Prostate gland (tissue), 2 donors: ENCODE measurements at regions not wholly inside any gene's neighbourhood (a gene's known extent, or its start where the extent isn't known, plus 50 kb on each side); places are given as distances from the start of the nearest gene placed in this dataset.

ENCODE experiments used
- DNase-seq: peaks from one replicate; pipeline ENCODE4 v3.0.0-alpha.2; 2019; ENCODE audit warnings: low spot score
- H3K27ac ChIP-seq, 2 donors: fragments of 200-600 bp; sonication (generic); 2 replicates each; pipeline ENCODE4 v1.5.1; 2017 to 2019
- H3K27me3 ChIP-seq: fragments of 200-600 bp; sonication (generic); replicated peaks from 2 replicates; pipeline ENCODE4 v1.5.1; 2019; ENCODE audit not compliant: insufficient read depth
- H3K36me3 ChIP-seq, 2 donors: fragments of 200-600 bp; sonication (generic); 1 replicate in 1 of 2; 2 replicates in 1 of 2; pipeline versions ENCODE4 v1.5.1 to v1.8.1; 2017 to 2019
- H3K4me1 ChIP-seq: fragments of 200-600 bp; sonication (generic); replicated peaks from 2 replicates; pipeline ENCODE4 v1.5.1; 2019
- H3K4me3 ChIP-seq, 2 donors: fragments of 200-600 bp; sonication (generic); 2 replicates each; pipeline ENCODE4 v1.5.1; 2017 to 2019
- H3K9me3 ChIP-seq: fragments of 200-600 bp; sonication (generic); 2 replicates; pipeline ENCODE4 v1.5.1; 2017
- CTCF ChIP-seq, 4 experiments: fragments of 200-600 bp in 2 of 4; fragments of 450-650 bp in 2 of 4; sonication (generic) in 2 of 4; IDR thresholded peaks; 1 replicate in 3 of 4; 2 replicates in 1 of 4; pipeline ENCODE4 v1.5.1; 2016 to 2019; ENCODE audit warnings: antibody characterized with exemption in 4 of 4, mild to moderate bottlenecking in 2 of 4, moderate library complexity in 2 of 4
- POLR2A ChIP-seq: fragments of 450-650 bp; IDR thresholded peaks from one replicate; pipeline ENCODE4 v1.6.1; 2016; ENCODE audit warnings: antibody characterized with exemption, mild to moderate bottlenecking
- POLR2AphosphoS5 ChIP-seq: sonication (generic); formaldehyde crosslinking; IDR thresholded peaks from one replicate; pipeline ENCODE4 v1.6.1; 2017; ENCODE audit warnings: antibody characterized with exemption
- WGBS: methylation state at CpG from one replicate; pipeline ENCODE4 v1.1.5; 2018; 5-methylcytosine and 5-hydroxymethylcytosine counted together
- intact Hi-C: fragments of 100-400 bp; cut with DNase I; formaldehyde crosslinking; loops from one replicate; pipeline ENCODE4 v1.14.2; 2022

GRCh38 chr6:125354649-125355048, 52.9 kb upstream of the HDDC2 start:
- 81% methylated on average over 3 of the region's 3 CpGs for WGBS
- no peak for TF ChIP-seq POLR2AphosphoS5
- no peak for TF ChIP-seq POLR2A
- no peak for TF ChIP-seq CTCF (IDR thresholded peaks at IDR 0.05)
- Histone ChIP-seq H3K4me3 (no peak overlapping the region), H3K9me3 (no peaks in the 10 kb centered on the region), H3K36me3 (no peaks in the 10 kb centered on the region), H3K27me3 (no peaks in the 10 kb centered on the region), H3K27ac (no peak overlapping the region), H3K4me1 (no peaks in the 10 kb centered on the region)
- DNase-seq: no peak
- intact Hi-C loops: no loop called here

DNA sequence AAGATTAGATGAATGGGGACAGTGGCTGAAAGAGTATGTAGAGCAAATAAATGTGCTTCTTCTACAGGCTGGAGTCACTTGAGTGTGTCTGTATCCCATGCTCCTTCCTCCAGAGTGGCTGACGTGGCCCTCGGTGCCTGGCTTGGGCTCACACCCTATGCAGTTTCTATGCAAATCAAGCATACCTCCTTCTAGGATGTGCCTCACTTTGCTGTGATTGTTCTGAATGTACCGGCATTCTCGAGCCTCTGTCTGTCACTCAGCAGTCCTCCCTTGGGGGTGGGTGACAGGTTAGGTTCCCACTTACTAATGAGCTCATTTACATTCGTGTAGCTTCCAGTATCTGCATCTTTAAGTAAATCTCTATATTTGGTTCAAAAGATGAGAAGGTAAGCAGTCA, 55.1 kb upstream of the HDDC2 start:
- intact Hi-C loops: no loop called here

DNA sequence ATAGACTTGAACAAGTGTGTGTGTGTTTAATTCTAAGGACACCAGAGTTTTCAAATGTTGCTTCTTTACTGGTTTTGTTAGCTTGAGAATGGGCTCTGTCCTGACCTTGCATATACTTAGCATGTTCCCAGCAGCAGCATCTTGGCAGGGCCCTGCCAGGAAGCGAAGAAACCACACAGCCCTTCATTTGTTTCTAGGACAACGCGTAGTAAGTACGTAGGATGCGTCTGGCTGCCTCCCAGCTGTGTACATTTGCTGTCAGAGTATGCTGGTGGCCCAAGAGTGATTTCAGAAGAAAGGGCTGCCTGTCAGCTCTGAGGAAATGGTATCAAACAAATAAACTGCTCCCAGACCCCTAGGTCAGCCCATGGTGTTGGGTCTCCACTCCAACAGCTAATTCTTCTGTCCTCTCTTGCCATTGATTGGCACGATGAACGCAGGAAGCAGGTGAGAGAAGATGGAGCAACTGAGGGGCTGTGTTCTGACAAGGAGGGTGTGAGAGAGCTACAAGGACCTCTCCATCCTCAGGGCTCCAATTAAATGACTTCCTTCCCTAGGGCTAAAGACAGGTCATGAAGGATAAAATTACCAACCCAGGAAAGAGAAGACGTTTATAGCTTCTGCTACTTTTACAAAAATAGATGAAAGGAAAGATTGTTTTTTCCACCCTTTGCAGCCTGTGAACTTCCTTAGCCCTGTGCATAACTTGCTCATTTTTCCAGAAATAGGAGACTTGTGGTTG, 55.9 kb upstream of the HDDC2 start:
- no peaks in the 10 kb centered on the region for H3K9me3 ChIP-seq
- WGBS: 26% methylated on average over 8 of the region's 8 CpGs
- H3K4me1 ChIP-seq: no peaks in the 10 kb centered on the region
- H3K36me3 ChIP-seq: no peaks in the 10 kb centered on the region
- H3K27ac ChIP-seq: no peak overlapping the region
- no peak overlapping the region for H3K4me3 ChIP-seq
- intact Hi-C loops: no loop called here
- no peak for DNase-seq
- TF ChIP-seq CTCF (IDR thresholded peaks at IDR 0.05) (no peak), POLR2AphosphoS5 (no peak), POLR2A (no peak)
- no peaks in the 10 kb centered on the region for H3K27me3 ChIP-seq

More for the DNA sequence above, 55.1 kb upstream of the HDDC2 start:
- 46% methylated on average over 5 of the region's 5 CpGs for WGBS
- no peaks in the 10 kb centered on the region for H3K36me3 ChIP-seq
- no peaks in the 10 kb centered on the region for H3K27me3 ChIP-seq
- H3K9me3 ChIP-seq: no peaks in the 10 kb centered on the region
- TF ChIP-seq POLR2AphosphoS5: no peak
- TF ChIP-seq CTCF (IDR thresholded peaks at IDR 0.05): no peak
- no peak for TF ChIP-seq POLR2A
- no peak overlapping the region for H3K4me3 ChIP-seq
- no peak for DNase-seq
- no peaks in the 10 kb centered on the region for H3K4me1 ChIP-seq
- H3K27ac ChIP-seq: no peak overlapping the region

DNA sequence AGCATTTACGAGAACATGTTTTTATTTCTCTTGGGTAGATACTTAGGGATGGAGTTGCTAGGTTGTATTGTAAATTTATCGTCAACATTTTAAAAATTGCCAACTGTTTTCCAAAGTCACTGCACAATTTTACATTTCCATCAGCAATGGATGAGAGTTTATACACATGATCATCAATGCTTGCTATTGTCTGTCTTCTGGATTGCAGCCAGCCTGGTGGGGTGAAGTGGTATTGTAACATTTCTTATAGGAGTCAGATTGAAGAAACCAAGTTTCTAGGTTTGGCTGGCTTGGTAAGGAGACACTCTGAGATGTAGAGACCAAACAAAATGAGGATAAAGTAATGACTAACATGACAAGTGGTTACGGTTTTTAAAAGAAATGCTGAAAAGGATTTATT, 57.1 kb upstream of the HDDC2 start:
- H3K4me1 ChIP-seq: no peaks in the 10 kb centered on the region
- no peak for DNase-seq
- TF ChIP-seq POLR2A (no peak), POLR2AphosphoS5 (no peak), CTCF (IDR thresholded peaks at IDR 0.05) (no peak)
- no peak overlapping the region for H3K27ac ChIP-seq
- intact Hi-C loops: no loop called here
- H3K9me3 ChIP-seq: no peaks in the 10 kb centered on the region
- H3K27me3 ChIP-seq: no peaks in the 10 kb centered on the region
- no peak overlapping the region for H3K4me3 ChIP-seq
- H3K36me3 ChIP-seq: no peaks in the 10 kb centered on the region
- WGBS: 90% methylated on average over 3 of the region's 3 CpGs

DNA sequence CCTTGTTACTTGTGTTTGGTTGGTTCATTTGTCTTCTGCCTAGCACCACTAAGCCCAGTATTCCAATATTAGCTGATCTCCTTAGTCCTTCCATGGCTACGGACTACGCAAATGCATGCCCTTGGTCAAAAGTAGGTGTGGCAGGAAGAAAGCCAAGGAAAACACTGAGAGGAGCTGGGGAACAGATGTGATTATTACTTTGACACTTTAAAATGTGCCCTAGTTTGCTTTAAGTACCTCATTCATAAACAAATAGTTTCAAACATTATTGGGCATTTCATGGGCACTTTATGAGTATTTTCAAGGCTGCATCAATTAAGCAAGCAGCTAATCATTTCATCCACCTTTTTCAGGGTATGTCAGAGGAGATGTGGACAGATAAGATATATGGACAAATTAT, 60.1 kb upstream of the HDDC2 start:
- no peak overlapping the region for H3K4me3 ChIP-seq
- peaks cover 3% of the 10 kb centered on the region for H3K27me3 ChIP-seq
- intact Hi-C loops: no loop called here
- TF ChIP-seq CTCF (IDR thresholded peaks at IDR 0.05) (no peak), POLR2A (no peak), POLR2AphosphoS5 (no peak)
- DNase-seq: no peak
- 91% methylated on average over 2 of the region's 2 CpGs for WGBS
- no peaks in the 10 kb centered on the region for H3K36me3 ChIP-seq
- H3K4me1 ChIP-seq: no peaks in the 10 kb centered on the region
- no peak overlapping the region for H3K27ac ChIP-seq
- no peaks in the 10 kb centered on the region for H3K9me3 ChIP-seq
